ENCODE measurements at regions not wholly inside any gene's neighbourhood (a gene's known extent, or its start where the extent isn't known, plus 50 kb on each side); places are given as distances from the start of the nearest gene placed in this dataset.
A peak's percentile ranks its signal among the peaks of the same experiment; 100 is the strongest.

DNA sequence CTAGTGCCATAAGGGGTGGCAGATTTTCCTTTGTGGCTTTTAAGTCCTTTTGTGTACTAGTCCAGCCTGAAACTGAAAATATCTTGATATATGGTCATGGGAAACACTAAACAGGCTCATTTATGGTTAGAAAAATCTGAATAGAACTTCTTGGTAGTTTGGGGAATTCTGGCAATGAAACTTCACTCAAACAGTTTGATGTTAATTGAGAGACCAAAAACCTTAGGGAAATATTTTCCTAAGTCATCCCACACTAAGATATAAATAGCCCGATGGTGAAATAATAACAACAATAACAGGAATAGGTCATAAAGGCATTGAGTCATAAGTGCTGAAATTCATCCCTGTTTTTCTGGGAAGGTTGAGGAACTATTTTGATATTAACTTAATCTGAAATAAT is 146.2 kb upstream of the SMLR1 start:
- TF ChIP-seq CTCF (IDR thresholded peaks at IDR 0.05) (no peak), POLR2AphosphoS5 (IDR thresholded peaks at IDR 0.05; ENCODE audit: insufficient read depth in 1 of 2, low read depth in 1 of 2) (peak; percentile 12 to 67)
